Kidney (tissue), 13 donors: ENCODE measurements at regions not wholly inside any gene's neighbourhood (a gene's known extent, or its start where the extent isn't known, plus 50 kb on each side); places are given as distances from the start of the nearest gene placed in this dataset.

Experiments
- DNase-seq, 5 donors: peaks; one replicate each; pipeline ENCODE4 v3.0.0-alpha.2; 2013 to 2020
- FAIRE-seq: peaks from 2 replicates; lab custom pipeline; 2012; peaks lifted over from hg19 to GRCh38; lab: Jason Lieb, UNC
- H3K27ac ChIP-seq, 2 donors: one replicate each; pipeline ENCODE4 v1.7.0; 2013; ENCODE audit warnings: low read depth in 2 of 2, low read length in 2 of 2, inconsistent platforms in 1 of 2
- H3K27me3 ChIP-seq: one replicate; pipeline ENCODE4 v1.7.1; 2013; ENCODE audit warnings: low read length, inconsistent platforms; ENCODE audit not compliant: control insufficient read depth, insufficient read depth
- H3K36me3 ChIP-seq, 3 donors: one replicate each; pipeline versions ENCODE4 v1.7.0 to v1.7.1; 2013; ENCODE audit warnings: low read length in 3 of 3, control low read depth in 1 of 3, inconsistent platforms in 1 of 3; ENCODE audit not compliant: insufficient read depth in 3 of 3, control insufficient read depth in 2 of 3
- H3K4me1 ChIP-seq, 3 donors: one replicate each; pipeline versions ENCODE4 v1.7.0 to v1.7.1; 2013; ENCODE audit warnings: low read length in 3 of 3, inconsistent platforms in 1 of 3, low read depth in 1 of 3; ENCODE audit not compliant: control insufficient read depth in 2 of 3, insufficient read depth in 2 of 3
- H3K4me3 ChIP-seq, 3 donors: one replicate each; pipeline versions ENCODE4 v1.7.0 to v1.8.1; 2013; ENCODE audit warnings: low read length in 3 of 3, control low read depth in 1 of 3, inconsistent platforms in 1 of 3
- H3K9ac ChIP-seq, 3 donors: one replicate each; pipeline versions ENCODE4 v1.7.0 to v1.7.1; 2013; ENCODE audit warnings: low read length in 3 of 3, control low read depth in 1 of 3, inconsistent platforms in 1 of 3
- H3K9me3 ChIP-seq, 3 donors: one replicate each; pipeline versions ENCODE4 v1.7.0 to v1.7.1; 2013; ENCODE audit warnings: low read length in 3 of 3, control low read depth in 1 of 3, inconsistent platforms in 1 of 3; ENCODE audit not compliant: control insufficient read depth in 2 of 3, insufficient read depth in 1 of 3
- CTCF ChIP-seq: IDR thresholded peaks from 3 replicates; pipeline ENCODE4 v1.5.1; 2012; ENCODE audit warnings: mild to moderate bottlenecking, moderate library complexity, borderline replicate concordance; ENCODE audit not compliant: insufficient read depth; ENCODE audit errors: extremely low read depth
- intact Hi-C: fragments of 100-400 bp; cut with DNase I; formaldehyde crosslinking; loops from one replicate; pipeline ENCODE4 v1.11.1; 2022
- donor health status: control.
- donor health status: control.
- donor health status: control.
- donor health status: control.
- donor health status: control.
- donor health status: DM: yes; HTN: yes; CAD: no.
- donor health status: Normal renal cell carcinoma (clear cell type).

- no peak for TF ChIP-seq CTCF
- Histone ChIP-seq H3K4me3 (no peak overlapping the region), H3K9me3 (no peaks in the 10 kb centered on the region), H3K27me3 (no peaks in the 10 kb centered on the region), H3K4me1 (no peaks in the 10 kb centered on the region), H3K9ac (no peak overlapping the region), H3K27ac (no peak overlapping the region), H3K36me3 (no peaks in the 10 kb centered on the region)
- intact Hi-C loops, result no loop called here
- no peak for FAIRE-seq
- no peak for DNase-seq
These were observed 155.2 kb upstream of the CIBAR2 start for GRCh38 chr16:85267414-85267945.

DNA sequence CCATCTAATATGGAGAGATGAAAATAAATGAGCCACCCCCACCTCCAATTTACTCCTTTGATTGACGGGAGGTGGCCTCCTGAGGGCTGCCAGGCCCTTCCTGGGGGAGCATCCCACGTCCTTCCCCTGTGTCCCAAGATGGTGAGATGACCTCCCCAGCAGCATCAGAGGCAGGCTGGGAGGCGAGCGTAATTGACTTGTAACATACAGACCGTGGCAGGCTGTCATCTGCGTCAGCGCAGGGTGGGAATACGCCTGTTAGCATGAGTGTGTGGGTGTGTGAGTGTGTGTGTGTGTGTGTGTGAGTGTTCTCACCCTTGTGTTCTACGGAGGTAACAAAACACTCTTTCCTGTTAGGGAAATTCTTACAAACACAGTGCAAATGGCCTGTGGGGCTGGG, 156.9 kb upstream of the CIBAR2 start:
- Histone ChIP-seq H3K4me3 (no peak overlapping the region), H3K36me3 (no peaks in the 10 kb centered on the region), H3K4me1 (no peaks in the 10 kb centered on the region), H3K27me3 (no peaks in the 10 kb centered on the region), H3K9me3 (no peaks in the 10 kb centered on the region), H3K9ac (no peak overlapping the region), H3K27ac (no peak overlapping the region)
- TF ChIP-seq CTCF, result no peak
- no peak for FAIRE-seq
- DNase-seq, result peak in 1 of 5 donors; percentile 33
- intact Hi-C loops, result no loop called here

- H3K4me1 ChIP-seq, result peaks cover 0 to 3% (median 3%) of the 10 kb centered on the region in 3 donors
- H3K9me3 ChIP-seq, result no peaks in the 10 kb centered on the region
- H3K36me3 ChIP-seq, result no peaks in the 10 kb centered on the region
- H3K4me3 ChIP-seq, result no peak overlapping the region
- H3K9ac ChIP-seq, result no peak overlapping the region
- DNase-seq (no peak), FAIRE-seq (no peak)
- no peaks in the 10 kb centered on the region for H3K27me3 ChIP-seq
- no peak overlapping the region for H3K27ac ChIP-seq
- no peak for TF ChIP-seq CTCF
- intact Hi-C loops, result no loop called here
These were observed 158.1 kb upstream of the CIBAR2 start for GRCh38 chr16:85270374-85270773.

DNA sequence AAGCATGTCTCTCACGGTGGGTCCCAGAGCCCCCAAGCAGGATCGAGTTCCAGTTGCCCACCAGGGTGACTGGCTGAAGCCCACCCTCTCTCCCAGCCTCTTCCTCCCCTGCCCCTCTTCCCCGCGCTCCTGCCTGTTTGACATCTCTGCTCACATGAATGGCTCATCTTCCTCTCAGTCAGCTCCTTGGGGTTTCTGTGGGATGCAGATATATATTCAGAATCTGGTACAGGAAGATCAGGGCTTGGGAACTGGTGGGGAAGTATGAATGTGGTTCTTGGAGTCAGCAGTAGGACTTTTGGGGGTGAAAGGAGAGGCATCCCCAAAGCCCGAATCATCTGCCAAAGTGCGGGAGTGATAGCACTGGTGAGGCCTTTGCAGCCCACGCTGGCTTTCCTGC, 158.9 kb upstream of the CIBAR2 start:
- no peaks in the 10 kb centered on the region for H3K9me3 ChIP-seq
- H3K27ac ChIP-seq, result no peak overlapping the region
- DNase-seq, result no peak
- H3K27me3 ChIP-seq, result no peaks in the 10 kb centered on the region
- TF ChIP-seq CTCF, result no peak
- H3K4me3 ChIP-seq, result no peak overlapping the region
- intact Hi-C loops, result no loop called here
- no peak overlapping the region for H3K9ac ChIP-seq
- no peaks in the 10 kb centered on the region for H3K36me3 ChIP-seq
- H3K4me1 ChIP-seq, result peaks cover 0 to 4% (median 3%) of the 10 kb centered on the region in 3 donors
- FAIRE-seq, result no peak
